B cell (primary cell): ENCODE measurements at regions not wholly inside any gene's neighbourhood (a gene's known extent, or its start where the extent isn't known, plus 50 kb on each side); places are given as distances from the start of the nearest gene placed in this dataset.

Source experiments
- ATAC-seq: fragments of 200-7000 bp; cut with Tn5 transposase; one replicate; pipeline ENCODE4 v1.10.0; 2021; ENCODE audit warnings: low read depth, mild to moderate bottlenecking, moderate number of reproducible peaks, moderate library complexity
- CTCF ChIA-PET: fragments of 350-600 bp; sonication (Branson Sonifier 250); formaldehyde crosslinking; loops from one replicate; lab custom pipeline; 2021; ENCODE audit warnings: antibody characterized with exemption, inconsistent platforms; lab: Charles Lee
- POLR2A ChIA-PET: fragments of 350-600 bp; sonication (Branson Sonifier 250); formaldehyde crosslinking; loops from one replicate; lab custom pipeline; 2021; ENCODE audit warnings: antibody characterized with exemption; lab: Charles Lee
- DNase-seq: peaks from one replicate; pipeline ENCODE4 v3.0.0; 2013
- H2AFZ ChIP-seq: 2 replicates; pipeline ENCODE4 v1.6.1; 2012; ENCODE audit warnings: mild to moderate bottlenecking, low read depth, low read length; ENCODE audit not compliant: insufficient read depth, poor library complexity, severe bottlenecking
- H3K27ac ChIP-seq, 2 donors: 1 replicate in 1 of 2; 2 replicates in 1 of 2; pipeline ENCODE4 v1.5.1; 2012 to 2013; ENCODE audit warnings: low read length in 2 of 2, mild to moderate bottlenecking in 2 of 2, moderate library complexity in 1 of 2
- H3K27me3 ChIP-seq, 4 experiments: fragments of 200-600 bp in 1 of 4; sonication (generic) in 1 of 4; replicated peaks in 1 of 4; 1 replicate in 2 of 4; 2 replicates in 2 of 4; pipeline versions ENCODE4 v1.6.1 to v1.7.0; 2013 to 2016; ENCODE audit warnings: low read length in 3 of 4, mild to moderate bottlenecking in 2 of 4, mixed read lengths in 1 of 4, moderate library complexity in 1 of 4; ENCODE audit not compliant: insufficient read depth in 4 of 4, control insufficient read depth in 3 of 4; ENCODE audit errors: control extremely low read depth in 1 of 4
- H3K36me3 ChIP-seq, 2 experiments: replicated peaks in 1 of 2; 1 replicate in 1 of 2; 2 replicates in 1 of 2; pipeline versions ENCODE4 v1.6.1 to v1.7.1; 2013; ENCODE audit warnings: low read length in 1 of 2; ENCODE audit not compliant: insufficient read depth in 2 of 2, control insufficient read depth in 1 of 2; ENCODE audit errors: control extremely low read depth in 1 of 2, extremely low read depth in 1 of 2
- H3K4me1 ChIP-seq, 2 donors: fragments of 200-600 bp in 1 of 2; sonication (generic) in 1 of 2; 1 replicate in 1 of 2; 2 replicates in 1 of 2; pipeline versions ENCODE4 v1.5.1 to v1.6.1; 2013 to 2017; ENCODE audit warnings: low read length in 2 of 2; ENCODE audit not compliant: control insufficient read depth in 2 of 2, insufficient read depth in 2 of 2
- H3K4me2 ChIP-seq: replicated peaks from 2 replicates; pipeline ENCODE3; 2012; ENCODE audit warnings: mild to moderate bottlenecking, low read depth, low read length; ENCODE audit not compliant: poor library complexity, severe bottlenecking
- H3K4me3 ChIP-seq, 5 experiments: fragments of 200-600 bp in 1 of 5; sonication (generic) in 1 of 5; 1 replicate in 3 of 5; 2 replicates in 2 of 5; pipeline versions ENCODE4 v1.5.1 to v1.7.0; 2011 to 2016; ENCODE audit warnings: low read length in 4 of 5, mild to moderate bottlenecking in 4 of 5, low read depth in 2 of 5, control low read depth in 1 of 5, moderate library complexity in 1 of 5; ENCODE audit not compliant: insufficient read depth in 1 of 5; ENCODE audit errors: control extremely low read depth in 1 of 5, extremely low read depth in 1 of 5
- H3K79me2 ChIP-seq: fragments of 200-600 bp; sonication (generic); one replicate; pipeline ENCODE4 v1.6.0; 2016; ENCODE audit warnings: low read length; ENCODE audit not compliant: control insufficient read depth, insufficient read depth
- H3K9ac ChIP-seq: fragments of 200-600 bp; sonication (generic); 2 replicates; pipeline ENCODE4 v1.6.1; 2017; ENCODE audit warnings: mild to moderate bottlenecking, low read length, moderate library complexity
- H3K9me3 ChIP-seq, 3 donors: one replicate each; pipeline versions ENCODE4 v1.6.1 to v1.7.1; 2013; ENCODE audit warnings: low read length in 2 of 3; ENCODE audit not compliant: control insufficient read depth in 2 of 3, insufficient read depth in 1 of 3; ENCODE audit errors: control extremely low read depth in 1 of 3
- H4K20me1 ChIP-seq: 2 replicates; pipeline ENCODE4 v1.6.0; 2012; ENCODE audit warnings: mild to moderate bottlenecking, low read length; ENCODE audit not compliant: insufficient read depth, control insufficient read depth, poor library complexity, severe bottlenecking
- H3K27ac Mint-ChIP-seq: one replicate; pipeline ENCODE4 v1.8.0; 2021; ENCODE audit warnings: mixed read lengths
- H3K27me3 Mint-ChIP-seq: one replicate; pipeline ENCODE4 v1.8.0; 2021; ENCODE audit warnings: mixed read lengths
- H3K4me1 Mint-ChIP-seq: one replicate; pipeline ENCODE4 v1.8.0; 2021; ENCODE audit warnings: mixed read lengths
- H3K4me3 Mint-ChIP-seq: one replicate; pipeline ENCODE4 v1.8.0; 2021; ENCODE audit warnings: mixed read lengths
- H3K9me3 Mint-ChIP-seq: one replicate; pipeline ENCODE4 v1.8.0; 2022; ENCODE audit warnings: mixed read lengths; ENCODE audit not compliant: insufficient read depth
- CTCF ChIP-seq: fragments of 200-600 bp; IDR thresholded peaks from one replicate; pipeline ENCODE4 v1.8.0; 2022; ENCODE audit warnings: antibody characterized with exemption, mild to moderate bottlenecking
- EZH2 ChIP-seq: IDR thresholded peaks from 2 replicates; pipeline ENCODE4 v1.6.1; 2012; ENCODE audit warnings: borderline replicate concordance, low read depth, mild to moderate bottlenecking, moderate library complexity, low read length; ENCODE audit not compliant: insufficient read depth, poor library complexity, severe bottlenecking
- WGBS: methylation state at CpG from one replicate; pipeline ENCODE4 v1.1.5; 2013; ENCODE audit warnings: missing lambda C conversion rate; ENCODE audit not compliant: insufficient coverage; 5-methylcytosine and 5-hydroxymethylcytosine counted together
- intact Hi-C: fragments of 100-400 bp; cut with micrococcal nuclease; formaldehyde crosslinking; loops from one replicate; pipeline ENCODE4 v1.10.0; 2022

- Histone ChIP-seq H2AFZ (no peak overlapping the region), H3K9me3 (peaks cover 0 to 16% (median 6%) of the 10 kb centered on the region in 3 donors), H3K36me3 (no peaks in the 10 kb centered on the region), H3K27ac (no peak overlapping the region), H4K20me1 (no peaks in the 10 kb centered on the region), H3K79me2 (no peaks in the 10 kb centered on the region), H3K4me2 (no peak overlapping the region), H3K27me3 (no peaks in the 10 kb centered on the region), H3K4me3 (no peak overlapping the region), H3K4me1 (no peaks in the 10 kb centered on the region), H3K9ac (no peak overlapping the region)
- H3K27ac Mint-ChIP-seq: no peak overlapping the region
- H3K4me3 Mint-ChIP-seq: no peak overlapping the region
- ATAC-seq (no peak), DNase-seq (no peak)
- H3K4me1 Mint-ChIP-seq: no peaks in the 10 kb centered on the region
- intact Hi-C loops: no loop called here
- CTCF ChIA-PET: no interaction called here
- TF ChIP-seq CTCF (no peak), EZH2 (no peak)
- WGBS: 75% methylated on average over 2 of the region's 2 CpGs
- H3K27me3 Mint-ChIP-seq: peaks cover 18% of the 10 kb centered on the region
- peaks cover 6% of the 10 kb centered on the region for H3K9me3 Mint-ChIP-seq
- POLR2A ChIA-PET: no interaction called here
Observed at GRCh38 chr13:111443981-111444380, 123.5 kb downstream of the TEX29 start.

GRCh38 chr13:111448504-111448903, 128.1 kb downstream of the TEX29 start:
- H3K9me3 ChIP-seq: peaks cover 0 to 18% (median 6%) of the 10 kb centered on the region in 3 donors
- no peaks in the 10 kb centered on the region for H4K20me1 ChIP-seq
- DNase-seq: no peak
- H3K79me2 ChIP-seq: no peaks in the 10 kb centered on the region
- no peaks in the 10 kb centered on the region for H3K36me3 ChIP-seq
- H3K4me2 ChIP-seq: no peak overlapping the region
- peaks cover 20% of the 10 kb centered on the region for H3K27me3 Mint-ChIP-seq
- peaks cover 6% of the 10 kb centered on the region for H3K9me3 Mint-ChIP-seq
- CTCF ChIA-PET: no interaction called here
- no peaks in the 10 kb centered on the region for H3K4me1 Mint-ChIP-seq
- no peak overlapping the region for H3K9ac ChIP-seq
- ATAC-seq: no peak
- no peak overlapping the region for H3K27ac Mint-ChIP-seq
- no peak for TF ChIP-seq EZH2
- TF ChIP-seq CTCF: no peak
- no peaks in the 10 kb centered on the region for H3K27me3 ChIP-seq
- intact Hi-C loops: no loop called here
- no peak overlapping the region for H2AFZ ChIP-seq
- no peak overlapping the region for H3K4me3 Mint-ChIP-seq
- no peak overlapping the region for H3K4me3 ChIP-seq
- POLR2A ChIA-PET: no interaction called here
- no peak overlapping the region for H3K27ac ChIP-seq
- WGBS: 82% methylated on average over 4 of the region's 7 CpGs
- no peaks in the 10 kb centered on the region for H3K4me1 ChIP-seq
